ENCODE measurements at regions not wholly inside any gene's neighbourhood (a gene's known extent, or its start where the extent isn't known, plus 50 kb on each side); places are given as distances from the start of the nearest gene placed in this dataset.

GRCh38 chr6:79404677-79405076 lies 132.6 kb downstream of the LCA5 start (continued):
- TF ChIP-seq ZBTB40 (IDR thresholded peaks at IDR 0.05), result no peak
- TF ChIP-seq ZBTB40 (CRISPR knock-in tag; IDR thresholded peaks at IDR 0.05), result no peak
- 0 out of 4 replicates have a peak, but pooled peaks of 1 of the 2 experiments have one; percentile 33 for TF ChIP-seq HMGXB4 (CRISPR knock-in tag; IDR thresholded peaks at IDR 0.05; ENCODE audit: borderline replicate concordance in 1 of 2, low read depth in 1 of 2)
- TF ChIP-seq SALL1 (CRISPR knock-in tag; IDR thresholded peaks at IDR 0.05), result peak; percentile 74
- TF ChIP-seq BRF2 (CRISPR knock-in tag; IDR thresholded peaks at IDR 0.05), result 0 out of 2 replicates have a peak, but pooled peaks have one; percentile 29
- TF ChIP-seq ZFP91 (CRISPR knock-in tag; IDR thresholded peaks at IDR 0.05; ENCODE audit: borderline replicate concordance), result peak; percentile 77; the same call in 1 of the 2 replicates
- TF ChIP-seq PAF1 (CRISPR knock-in tag; IDR thresholded peaks at IDR 0.05), result no peak
- 0 out of 2 replicates have a peak, but pooled peaks have one; percentile 19 for TF ChIP-seq BCL3 (CRISPR knock-in tag; IDR thresholded peaks at IDR 0.05)
- peak; percentile 57 for TF ChIP-seq UBTF (CRISPR knock-in tag; IDR thresholded peaks at IDR 0.05)
- no peak for TF ChIP-seq LCORL (IDR thresholded peaks at IDR 0.05)
- peak; percentile 35; the same call in 1 of the 2 replicates for TF ChIP-seq LCORL (CRISPR knock-in tag; IDR thresholded peaks at IDR 0.05)

All from HepG2 (cell line).